ENCODE measurements at regions not wholly inside any gene's neighbourhood (a gene's known extent, or its start where the extent isn't known, plus 50 kb on each side); places are given as distances from the start of the nearest gene placed in this dataset.

GRCh38 chr3:16118396-16118795 is 56.1 kb upstream of the GALNT15 start (continued):
- TF ChIP-seq SKIL (IDR thresholded peaks at IDR 0.05; ENCODE audit: low read depth, poor library complexity, severe bottlenecking), result no peak
- no peak for TF ChIP-seq ZBTB11 (CRISPR knock-in tag; IDR thresholded peaks at IDR 0.05)
- TF ChIP-seq E4F1 (IDR thresholded peaks at IDR 0.05; ENCODE audit: borderline replicate concordance, partially characterized antibody), result no peak
- no peak for TF ChIP-seq POLR2AphosphoS5 (IDR thresholded peaks at IDR 0.05; ENCODE audit: low read length)

- RAD21 ChIA-PET (ENCODE audit: unreplicated experiment), result no interaction called here
- Histone ChIP-seq H3K27me3 (replicated peaks in 1 of 2; ENCODE audit: control insufficient read depth in 2 of 2, insufficient read depth in 2 of 2, low read length in 1 of 2) (no peaks in the 10 kb centered on the region; a peak in 1 of 4 replicates), H3K79me2 (ENCODE audit: control insufficient read depth, insufficient read depth, low read length) (no peaks in the 10 kb centered on the region), H3K4me2 (ENCODE audit: control insufficient read depth, insufficient read depth) (no peak overlapping the region), H3K4me1 (ENCODE audit: control insufficient read depth, insufficient read depth, low read length) (no peaks in the 10 kb centered on the region), H3K4me3 (no peak overlapping the region), H4K20me1 (ENCODE audit: control insufficient read depth, insufficient read depth) (no peaks in the 10 kb centered on the region), H3K27ac (ENCODE audit: control insufficient read depth, insufficient read depth) (no peak overlapping the region), H2AFZ (ENCODE audit: control insufficient read depth, low read depth, low read length) (no peak overlapping the region), H3K9me3 (replicated peaks; ENCODE audit: control insufficient read depth, insufficient read depth, low read length) (no peaks in the 10 kb centered on the region), H3K36me3 (ENCODE audit: control insufficient read depth in 2 of 2, insufficient read depth in 2 of 2, low read length in 1 of 2) (no peaks in the 10 kb centered on the region), H3K9ac (ENCODE audit: control insufficient read depth, insufficient read depth, low read length) (no peak overlapping the region)
- BruUV-seq (replicated peaks), result no TSS peak
- SMC1A ChIA-PET (ENCODE audit: uncharacterized antibody, unreplicated experiment), result no interaction called here
- ATAC-seq (no peak), FAIRE-seq (no peak), DNase-seq (ENCODE audit: low read depth, low spot score) (no peak)
- CTCF ChIA-PET, result no interaction called here
- POLR2A ChIA-PET, result no interaction called here
- intact Hi-C loops (cut with micrococcal nuclease; ENCODE audit: unreplicated experiment) (no loop called here), in situ Hi-C loops (cut with MboI) (no loop called here)
- no peak for TF ChIP-seq PML (IDR thresholded peaks at IDR 0.05; ENCODE audit: low read length)
- no peak for TF ChIP-seq ZBTB33 (IDR thresholded peaks at IDR 0.05)
Measured at GRCh38 chr3:16119887-16120286, 54.6 kb upstream of the GALNT15 start.

Measured in GM12878 (cell line).